PC-3 (cell line): ENCODE measurements at regions not wholly inside any gene's neighbourhood (a gene's known extent, or its start where the extent isn't known, plus 50 kb on each side); places are given as distances from the start of the nearest gene placed in this dataset.

Source experiments
- ATAC-seq: fragments of 200-7000 bp; cut with Tn5 transposase; 2 replicates; pipeline ENCODE4 v1.9.1; 2020; ENCODE audit warnings: mild to moderate bottlenecking, moderate library complexity
- BruUV-seq: library from RNA; stranded (reverse); fragments of 400-500 nt; replicated peaks from 2 replicates; lab custom pipeline; 2021; lab: Mats Ljungman, UMichigan
- CTCF ChIA-PET: fragments of 300-600 bp; sonication (Branson Sonifier 250); formaldehyde crosslinking; loops from one replicate; lab custom pipeline; 2022; ENCODE audit warnings: antibody characterized with exemption; lab: Charles Lee
- POLR2A ChIA-PET: fragments of 300-600 bp; sonication (Branson Sonifier 250); formaldehyde crosslinking; loops from one replicate; lab custom pipeline; 2022; ENCODE audit warnings: antibody characterized with exemption; ENCODE audit not compliant: unreplicated experiment; lab: Charles Lee
- DNase-seq: peaks from one replicate; pipeline ENCODE4 v3.0.0-alpha.2; 2015
- H2AFZ ChIP-seq: fragments of 300-600 bp; sonication (generic); 2 replicates; pipeline ENCODE4 v1.6.0; 2016; ENCODE audit warnings: antibody characterized with exemption, low read length
- H3F3A ChIP-seq: fragments of 300-600 bp; sonication (generic); one replicate; pipeline ENCODE4 v1.6.0; 2017; ENCODE audit warnings: antibody characterized with exemption, low read length, control low read depth, mild to moderate bottlenecking; ENCODE audit not compliant: unreplicated experiment
- H3K27ac ChIP-seq: fragments of 300-600 bp; sonication (generic); 2 replicates; pipeline ENCODE4 v1.5.1; 2016; ENCODE audit warnings: mild to moderate bottlenecking, low read length
- H3K27me3 ChIP-seq: fragments of 300-600 bp; sonication (generic); 2 replicates; pipeline ENCODE4 v1.6.1; 2016; ENCODE audit warnings: low read length, mixed read lengths
- H3K36me3 ChIP-seq: fragments of 300-600 bp; sonication (generic); 2 replicates; pipeline ENCODE4 v1.6.1; 2016; ENCODE audit warnings: low read depth, mixed run types, low read length, mixed read lengths
- H3K4me1 ChIP-seq: fragments of 300-600 bp; sonication (generic); 2 replicates; pipeline ENCODE4 v1.5.1; 2016; ENCODE audit warnings: low read length; ENCODE audit not compliant: insufficient read depth
- H3K4me2 ChIP-seq: fragments of 300-600 bp; sonication (generic); 2 replicates; pipeline ENCODE4 v1.6.0; 2016; ENCODE audit warnings: low read length
- H3K4me3 ChIP-seq: fragments of 300-600 bp; sonication (generic); 2 replicates; pipeline ENCODE4 v1.5.1; 2016; ENCODE audit warnings: mild to moderate bottlenecking, low read length, mixed read lengths
- H3K79me2 ChIP-seq: fragments of 300-600 bp; sonication (generic); 2 replicates; pipeline ENCODE4 v1.6.1; 2017; ENCODE audit warnings: low read length, mixed read lengths
- H3K9ac ChIP-seq: fragments of 300-600 bp; sonication (generic); 2 replicates; pipeline ENCODE4 v1.6.0; 2016; ENCODE audit warnings: mild to moderate bottlenecking, low read length
- H3K9me2 ChIP-seq: fragments of 300-600 bp; sonication (generic); replicated peaks from 2 replicates; pipeline ENCODE4 v1.6.1; 2016; ENCODE audit warnings: mixed run types, low read length, mixed read lengths
- H3K9me3 ChIP-seq: fragments of 300-600 bp; sonication (generic); 2 replicates; pipeline ENCODE4 v1.6.1; 2016; ENCODE audit warnings: low read length, mixed read lengths
- H4K20me1 ChIP-seq: fragments of 300-600 bp; sonication (generic); 2 replicates; pipeline ENCODE4 v1.6.1; 2016; ENCODE audit warnings: low read length, mixed read lengths
- CTCF ChIP-seq: fragments of 300-600 bp; sonication (generic); conservative IDR thresholded peaks from 2 replicates; pipeline ENCODE4 v1.5.1; 2017; ENCODE audit warnings: antibody characterized with exemption, low read depth, mild to moderate bottlenecking, low read length
- EZH2 ChIP-seq: fragments of 300-600 bp; sonication (generic); IDR thresholded peaks from one replicate; pipeline ENCODE4 v1.6.1; 2017; ENCODE audit warnings: antibody characterized with exemption, mild to moderate bottlenecking, low read length; ENCODE audit not compliant: unreplicated experiment
- EZH2phosphoT487 ChIP-seq: fragments of 300-600 bp; sonication (generic); IDR thresholded peaks from 2 replicates; pipeline ENCODE4 v1.6.1; 2018; ENCODE audit warnings: mild to moderate bottlenecking, antibody characterized with exemption, low read length, borderline replicate concordance
- intact Hi-C: fragments of 100-400 bp; cut with micrococcal nuclease; formaldehyde crosslinking; loops from 2 replicates; pipeline ENCODE4 v1.9.0; 2023

- DNase-seq (no peak), ATAC-seq (no peak)
- no peaks in the 10 kb centered on the region for H3K9me2 ChIP-seq
- H2AFZ ChIP-seq: no peak overlapping the region
- H3F3A ChIP-seq: no peaks in the 10 kb centered on the region
- H3K79me2 ChIP-seq: no peaks in the 10 kb centered on the region
- TF ChIP-seq CTCF (no peak), EZH2 (no peak), EZH2phosphoT487 (no peak)
- no peak overlapping the region for H3K4me3 ChIP-seq
- intact Hi-C loops: no loop called here
- H3K4me2 ChIP-seq: no peak overlapping the region
- no TSS peak for BruUV-seq
- H4K20me1 ChIP-seq: no peaks in the 10 kb centered on the region
- H3K4me1 ChIP-seq: no peaks in the 10 kb centered on the region
- no peaks in the 10 kb centered on the region for H3K27me3 ChIP-seq
- CTCF ChIA-PET: no interaction called here
- POLR2A ChIA-PET: no interaction called here
- H3K36me3 ChIP-seq: no peaks in the 10 kb centered on the region
- H3K27ac ChIP-seq: no peak overlapping the region
- H3K9me3 ChIP-seq: no peaks in the 10 kb centered on the region
- no peak overlapping the region for H3K9ac ChIP-seq
Observed at GRCh38 chr9:118631956-118632355, 737.3 kb downstream of the BRINP1 start.

GRCh38 chr9:118635416-118635815 lies 733.8 kb downstream of the BRINP1 start:
- no peaks in the 10 kb centered on the region for H3K36me3 ChIP-seq
- H3K4me3 ChIP-seq: no peak overlapping the region
- H3F3A ChIP-seq: no peaks in the 10 kb centered on the region
- no TSS peak for BruUV-seq
- no peaks in the 10 kb centered on the region for H3K79me2 ChIP-seq
- intact Hi-C loops: no loop called here
- no peak overlapping the region for H2AFZ ChIP-seq
- TF ChIP-seq EZH2 (no peak), CTCF (no peak), EZH2phosphoT487 (no peak)
- no peak overlapping the region for H3K9ac ChIP-seq
- DNase-seq: no peak
- ChIA-PET POLR2A (no interaction called here), CTCF (no interaction called here)
- H3K27ac ChIP-seq: no peak overlapping the region
- ATAC-seq: no peak
- no peaks in the 10 kb centered on the region for H3K4me1 ChIP-seq
- no peaks in the 10 kb centered on the region for H3K9me3 ChIP-seq
- H3K9me2 ChIP-seq: no peaks in the 10 kb centered on the region
- no peaks in the 10 kb centered on the region for H3K27me3 ChIP-seq
- H3K4me2 ChIP-seq: no peak overlapping the region
- H4K20me1 ChIP-seq: no peaks in the 10 kb centered on the region

DNA sequence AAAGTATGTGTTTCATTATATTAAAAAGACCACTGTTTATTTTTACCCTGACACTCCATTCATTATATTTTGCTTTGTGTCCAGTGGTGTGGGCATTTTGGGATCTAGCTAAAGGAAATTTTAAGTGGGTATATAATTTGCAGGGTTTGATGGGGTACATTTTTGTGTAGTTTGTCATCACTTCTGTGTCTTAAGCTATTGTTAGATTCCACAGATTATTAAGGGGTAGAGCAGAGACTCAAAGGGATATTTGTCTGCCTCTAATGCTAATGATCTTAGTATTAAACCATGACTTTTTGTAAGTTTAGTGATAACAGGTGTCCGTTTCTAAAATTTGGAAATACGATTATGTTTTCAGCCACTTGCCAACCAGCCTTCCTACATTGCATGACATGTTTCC lies 731.6 kb downstream of the BRINP1 start:
- no TSS peak for BruUV-seq
- intact Hi-C loops: no loop called here

More for the DNA sequence above, 731.6 kb downstream of the BRINP1 start:
- ATAC-seq (no peak), DNase-seq (no peak)
- H3K9me2 ChIP-seq: no peaks in the 10 kb centered on the region
- no peak overlapping the region for H3K27ac ChIP-seq
- no peak overlapping the region for H3K4me3 ChIP-seq
- H4K20me1 ChIP-seq: no peaks in the 10 kb centered on the region
- H3F3A ChIP-seq: no peaks in the 10 kb centered on the region
- no peak overlapping the region for H2AFZ ChIP-seq
- TF ChIP-seq EZH2phosphoT487: no peak
- no peak for TF ChIP-seq EZH2
- TF ChIP-seq CTCF: no peak
- ChIA-PET CTCF (no interaction called here), POLR2A (no interaction called here)
- no peaks in the 10 kb centered on the region for H3K27me3 ChIP-seq
- H3K9me3 ChIP-seq: no peaks in the 10 kb centered on the region
- no peaks in the 10 kb centered on the region for H3K79me2 ChIP-seq
- H3K9ac ChIP-seq: no peak overlapping the region
- H3K36me3 ChIP-seq: no peaks in the 10 kb centered on the region
- H3K4me1 ChIP-seq: no peaks in the 10 kb centered on the region
- H3K4me2 ChIP-seq: no peak overlapping the region
